Activated CD4-positive, alpha-beta memory T cell treated with anti-CD3 and anti-CD28 coated beads for 36 hours (primary cell): ENCODE measurements at regions not wholly inside any gene's neighbourhood (a gene's known extent, or its start where the extent isn't known, plus 50 kb on each side); places are given as distances from the start of the nearest gene placed in this dataset.
"Not testable (repeated sequence)": the region's sequence is repeated elsewhere in the genome, so short reads cannot be mapped to it uniquely, and the experiment has no call there.

ENCODE experiments used
- CTCF ChIA-PET: fragments of 350-600 bp; sonication (Branson Sonifier 250); formaldehyde crosslinking; loops from one replicate; lab custom pipeline; 2021; ENCODE audit warnings: antibody characterized with exemption, inconsistent platforms; lab: Charles Lee
- POLR2A ChIA-PET: fragments of 350-600 bp; sonication (Branson Sonifier 250); formaldehyde crosslinking; loops from one replicate; lab custom pipeline; 2021; ENCODE audit warnings: antibody characterized with exemption; lab: Charles Lee
- DNase-seq: peaks from one replicate; pipeline ENCODE4 v3.0.0-alpha.2; 2020
- H3K27ac Mint-ChIP-seq: one replicate; pipeline ENCODE4 v1.8.0; 2021; ENCODE audit warnings: mixed read lengths
- H3K27me3 Mint-ChIP-seq: one replicate; pipeline ENCODE4 v1.8.0; 2021; ENCODE audit warnings: mixed read lengths
- H3K36me3 Mint-ChIP-seq: one replicate; pipeline ENCODE4 v1.8.0; 2021; ENCODE audit warnings: mixed read lengths
- H3K4me1 Mint-ChIP-seq: one replicate; pipeline ENCODE4 v1.8.0; 2021; ENCODE audit warnings: low read depth, mixed read lengths
- H3K4me3 Mint-ChIP-seq: one replicate; pipeline ENCODE4 v1.8.0; 2021; ENCODE audit warnings: mild to moderate bottlenecking, mixed read lengths
- H3K9me3 Mint-ChIP-seq: one replicate; pipeline ENCODE4 v1.8.0; 2021; ENCODE audit warnings: mixed read lengths
- intact Hi-C: fragments of 100-400 bp; cut with micrococcal nuclease; formaldehyde crosslinking; loops from one replicate; pipeline ENCODE4 v1.15.1; 2023

GRCh38 chr15:21735837-21736236 lies 141.7 kb downstream of the POTEB start:
- POLR2A ChIA-PET, H3K4me1 Mint-ChIP-seq: not testable (repeated sequence)

GRCh38 chr15:21735368-21735767 lies 142.2 kb downstream of the POTEB start:
- H3K27ac Mint-ChIP-seq, POLR2A ChIA-PET, intact Hi-C loops, H3K36me3 Mint-ChIP-seq, H3K9me3 Mint-ChIP-seq, H3K27me3 Mint-ChIP-seq, H3K4me3 Mint-ChIP-seq, DNase-seq, H3K4me1 Mint-ChIP-seq, CTCF ChIA-PET: not testable (repeated sequence)

More at GRCh38 chr15:21735837-21736236, 141.7 kb downstream of the POTEB start:
- DNase-seq, H3K9me3 Mint-ChIP-seq, H3K4me3 Mint-ChIP-seq, intact Hi-C loops, CTCF ChIA-PET, H3K36me3 Mint-ChIP-seq, H3K27me3 Mint-ChIP-seq, H3K27ac Mint-ChIP-seq: not testable (repeated sequence)

GRCh38 chr15:21731496-21731895 lies 146.0 kb downstream of the POTEB start:
- H3K9me3 Mint-ChIP-seq, intact Hi-C loops, POLR2A ChIA-PET: not testable (repeated sequence)

GRCh38 chr15:21730427-21731405 lies 146.8 kb downstream of the POTEB start:
- H3K27me3 Mint-ChIP-seq, POLR2A ChIA-PET: not testable (repeated sequence)

More at GRCh38 chr15:21731496-21731895, 146.0 kb downstream of the POTEB start:
- H3K36me3 Mint-ChIP-seq, CTCF ChIA-PET, H3K27me3 Mint-ChIP-seq, H3K27ac Mint-ChIP-seq, H3K4me1 Mint-ChIP-seq, H3K4me3 Mint-ChIP-seq, DNase-seq: not testable (repeated sequence)

GRCh38 chr15:21724988-21725387 lies 152.5 kb downstream of the POTEB start:
- H3K27me3 Mint-ChIP-seq, H3K4me3 Mint-ChIP-seq, CTCF ChIA-PET, intact Hi-C loops, H3K9me3 Mint-ChIP-seq, H3K36me3 Mint-ChIP-seq, H3K27ac Mint-ChIP-seq, POLR2A ChIA-PET, DNase-seq, H3K4me1 Mint-ChIP-seq: not testable (repeated sequence)

More at GRCh38 chr15:21730427-21731405, 146.8 kb downstream of the POTEB start:
- H3K36me3 Mint-ChIP-seq, H3K27ac Mint-ChIP-seq, intact Hi-C loops, DNase-seq, CTCF ChIA-PET, H3K4me3 Mint-ChIP-seq, H3K9me3 Mint-ChIP-seq, H3K4me1 Mint-ChIP-seq: not testable (repeated sequence)

GRCh38 chr15:21721115-21721514 lies 156.4 kb downstream of the POTEB start:
- H3K4me1 Mint-ChIP-seq, CTCF ChIA-PET, H3K27ac Mint-ChIP-seq, intact Hi-C loops, DNase-seq, H3K4me3 Mint-ChIP-seq, POLR2A ChIA-PET, H3K9me3 Mint-ChIP-seq, H3K36me3 Mint-ChIP-seq, H3K27me3 Mint-ChIP-seq: not testable (repeated sequence)

GRCh38 chr15:21718779-21719178 lies 158.8 kb downstream of the POTEB start:
- POLR2A ChIA-PET, H3K27ac Mint-ChIP-seq, H3K27me3 Mint-ChIP-seq, CTCF ChIA-PET, intact Hi-C loops, H3K36me3 Mint-ChIP-seq, H3K4me3 Mint-ChIP-seq, H3K4me1 Mint-ChIP-seq, DNase-seq, H3K9me3 Mint-ChIP-seq: not testable (repeated sequence)

- CTCF ChIA-PET, H3K36me3 Mint-ChIP-seq, H3K9me3 Mint-ChIP-seq, H3K4me1 Mint-ChIP-seq, POLR2A ChIA-PET, intact Hi-C loops, DNase-seq, H3K4me3 Mint-ChIP-seq, H3K27me3 Mint-ChIP-seq, H3K27ac Mint-ChIP-seq: not testable (repeated sequence)
These were observed 159.4 kb downstream of the POTEB start for GRCh38 chr15:21718108-21718507.

- H3K4me3 Mint-ChIP-seq, H3K27ac Mint-ChIP-seq, intact Hi-C loops, H3K27me3 Mint-ChIP-seq, CTCF ChIA-PET, H3K4me1 Mint-ChIP-seq, DNase-seq, H3K9me3 Mint-ChIP-seq, POLR2A ChIA-PET, H3K36me3 Mint-ChIP-seq: not testable (repeated sequence)
These were observed 159.9 kb downstream of the POTEB start for GRCh38 chr15:21717661-21718060.

GRCh38 chr15:21705480-21705879 lies 172.1 kb downstream of the POTEB start:
- intact Hi-C loops, H3K4me3 Mint-ChIP-seq, H3K27me3 Mint-ChIP-seq, DNase-seq, CTCF ChIA-PET, POLR2A ChIA-PET, H3K27ac Mint-ChIP-seq, H3K36me3 Mint-ChIP-seq, H3K4me1 Mint-ChIP-seq, H3K9me3 Mint-ChIP-seq: not testable (repeated sequence)

GRCh38 chr15:21698620-21699019 lies 178.9 kb downstream of the POTEB start:
- intact Hi-C loops, H3K27me3 Mint-ChIP-seq, H3K27ac Mint-ChIP-seq, H3K4me3 Mint-ChIP-seq, H3K36me3 Mint-ChIP-seq, CTCF ChIA-PET, H3K4me1 Mint-ChIP-seq, H3K9me3 Mint-ChIP-seq, DNase-seq, POLR2A ChIA-PET: not testable (repeated sequence)

GRCh38 chr15:21695089-21695488 lies 182.4 kb downstream of the POTEB start:
- H3K27ac Mint-ChIP-seq, POLR2A ChIA-PET, H3K27me3 Mint-ChIP-seq, H3K4me1 Mint-ChIP-seq, H3K4me3 Mint-ChIP-seq, CTCF ChIA-PET, DNase-seq, intact Hi-C loops, H3K9me3 Mint-ChIP-seq, H3K36me3 Mint-ChIP-seq: not testable (repeated sequence)
